HUES6 (cell line): ENCODE measurements at regions not wholly inside any gene's neighbourhood (a gene's known extent, or its start where the extent isn't known, plus 50 kb on each side); places are given as distances from the start of the nearest gene placed in this dataset.
"Not testable (repeated sequence)": the region's sequence is repeated elsewhere in the genome, so short reads cannot be mapped to it uniquely, and the experiment has no call there.

Experiments
- H3K27ac ChIP-seq: 2 replicates; pipeline ENCODE4 v1.7.0; 2013; ENCODE audit warnings: low read depth, mild to moderate bottlenecking, low read length, inconsistent platforms
- H3K27me3 ChIP-seq: 2 replicates; pipeline ENCODE4 v1.6.1; 2013; ENCODE audit warnings: low read length; ENCODE audit not compliant: control insufficient read depth, insufficient read depth
- H3K36me3 ChIP-seq: 2 replicates; pipeline ENCODE4 v1.6.1; 2013; ENCODE audit warnings: low read length; ENCODE audit not compliant: control insufficient read depth, insufficient read depth
- H3K4me1 ChIP-seq: 2 replicates; pipeline ENCODE4 v1.6.1; 2013; ENCODE audit warnings: low read length; ENCODE audit not compliant: control insufficient read depth, insufficient read depth
- H3K4me3 ChIP-seq: 2 replicates; pipeline ENCODE4 v1.5.1; 2013; ENCODE audit warnings: low read depth, low read length
- H3K9ac ChIP-seq: one replicate; pipeline ENCODE4 v1.6.1; 2013; ENCODE audit warnings: mild to moderate bottlenecking, low read length
- H3K9me3 ChIP-seq: 2 replicates; pipeline ENCODE4 v1.6.1; 2013; ENCODE audit warnings: low read depth, low read length; ENCODE audit not compliant: control insufficient read depth, insufficient read depth

DNA sequence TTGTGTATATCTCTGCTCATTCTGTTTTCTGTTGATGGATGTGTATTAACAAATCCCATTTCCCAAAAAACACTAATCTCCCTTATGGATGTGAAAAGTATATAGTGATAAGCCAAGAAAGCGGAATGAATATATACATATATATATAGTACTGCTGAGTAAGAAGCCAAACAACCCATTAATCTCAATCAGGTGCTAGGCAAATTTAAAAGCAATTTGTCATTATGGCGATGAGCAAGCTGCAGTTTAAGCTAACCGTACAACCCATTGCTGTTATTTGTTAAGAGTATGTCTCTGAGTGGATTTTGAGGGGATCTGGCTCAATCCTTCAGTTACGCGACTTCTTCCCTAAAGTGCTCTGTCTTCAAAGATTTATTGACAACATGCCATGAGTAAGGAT is 640.4 kb upstream of the ARRDC3 start:
- H3K9me3 ChIP-seq, result no peaks in the 10 kb centered on the region
- H3K4me3 ChIP-seq, result no peak overlapping the region
- H3K27me3 ChIP-seq, result no peaks in the 10 kb centered on the region
- no peak overlapping the region for H3K27ac ChIP-seq
- no peak overlapping the region for H3K9ac ChIP-seq
- no peaks in the 10 kb centered on the region for H3K4me1 ChIP-seq
- no peaks in the 10 kb centered on the region for H3K36me3 ChIP-seq

DNA sequence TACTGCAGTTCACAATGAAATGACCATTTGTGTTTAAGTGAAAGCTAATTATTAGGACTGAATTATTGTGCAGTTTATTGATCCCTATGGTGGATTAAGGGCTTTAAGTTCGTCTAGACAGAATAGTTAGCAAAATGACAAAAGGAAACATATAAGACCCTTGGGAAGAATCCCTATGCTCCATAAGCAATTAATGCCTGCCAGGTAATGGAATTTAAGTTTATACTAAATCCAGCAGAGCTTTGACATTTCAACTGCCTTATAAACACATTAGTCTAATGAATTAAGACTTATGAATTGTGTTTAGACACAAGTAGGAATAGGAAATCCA is 640.0 kb upstream of the ARRDC3 start:
- Histone ChIP-seq H3K4me1 (no peaks in the 10 kb centered on the region), H3K27me3 (no peaks in the 10 kb centered on the region), H3K36me3 (no peaks in the 10 kb centered on the region), H3K4me3 (no peak overlapping the region), H3K27ac (no peak overlapping the region), H3K9me3 (no peaks in the 10 kb centered on the region), H3K9ac (no peak overlapping the region)

DNA sequence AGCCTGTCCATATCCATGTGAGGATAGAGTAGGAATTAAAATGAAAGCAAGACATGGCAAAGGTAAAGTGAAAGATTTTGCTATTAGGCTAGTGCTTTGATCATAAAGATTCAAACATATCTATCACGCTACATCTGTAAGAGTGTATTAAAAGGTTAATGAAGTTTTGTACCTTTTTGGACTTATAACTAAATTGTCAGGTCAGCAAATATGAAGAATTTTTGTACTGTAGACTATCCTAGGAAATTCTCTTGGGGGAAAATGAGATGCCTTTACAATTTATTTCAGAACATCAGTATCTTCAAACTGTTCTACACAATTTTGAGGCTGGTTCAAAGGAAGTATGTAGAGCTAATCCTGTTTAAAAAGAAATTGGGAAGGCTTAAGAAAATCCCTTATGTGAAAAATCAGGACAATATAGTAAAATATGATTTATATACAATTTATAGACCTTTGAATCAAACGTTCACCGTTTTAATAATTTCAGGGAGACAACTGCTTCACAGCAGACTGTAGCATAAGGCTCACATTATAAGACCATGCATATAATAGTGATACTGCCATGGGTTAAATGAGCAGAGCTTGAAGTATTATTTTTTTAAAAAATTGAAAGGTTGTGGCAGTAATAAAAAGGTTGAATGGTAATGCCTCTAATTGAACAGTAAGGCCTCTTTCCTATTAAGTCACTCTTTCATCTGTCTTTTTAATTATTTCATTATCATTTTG is 639.5 kb upstream of the ARRDC3 start:
- no peaks in the 10 kb centered on the region for H3K9me3 ChIP-seq
- no peak overlapping the region for H3K4me3 ChIP-seq
- no peak overlapping the region for H3K27ac ChIP-seq
- no peaks in the 10 kb centered on the region for H3K4me1 ChIP-seq
- no peaks in the 10 kb centered on the region for H3K27me3 ChIP-seq
- no peak overlapping the region for H3K9ac ChIP-seq
- no peaks in the 10 kb centered on the region for H3K36me3 ChIP-seq

- no peaks in the 10 kb centered on the region for H3K4me1 ChIP-seq
- no peaks in the 10 kb centered on the region for H3K36me3 ChIP-seq
- no peaks in the 10 kb centered on the region for H3K27me3 ChIP-seq
- H3K9me3 ChIP-seq, result no peaks in the 10 kb centered on the region
- no peak overlapping the region for H3K27ac ChIP-seq
- no peak overlapping the region for H3K9ac ChIP-seq
- H3K4me3 ChIP-seq, result no peak overlapping the region
These were observed 636.4 kb upstream of the ARRDC3 start for GRCh38 chr5:92019376-92019990.

DNA sequence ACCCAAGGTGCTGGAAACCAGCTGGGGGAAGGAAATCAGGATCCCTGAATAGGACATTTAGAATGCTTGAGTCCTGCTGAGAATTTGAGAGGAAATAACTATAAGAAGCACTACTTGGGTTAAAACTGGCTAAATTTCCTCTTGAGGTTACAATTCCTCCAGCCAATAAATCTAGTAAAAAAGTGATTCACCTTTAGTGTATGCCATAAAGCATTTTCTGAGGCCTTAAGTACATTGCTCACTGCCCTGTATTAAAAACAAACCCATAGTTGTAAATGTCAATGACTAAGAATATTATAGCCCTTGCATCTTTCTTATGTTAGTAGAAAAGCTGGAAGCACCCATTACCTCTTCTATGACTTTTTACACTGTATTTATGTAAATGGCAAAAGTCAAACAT is 634.7 kb upstream of the ARRDC3 start:
- no peaks in the 10 kb centered on the region for H3K4me1 ChIP-seq
- H3K9me3 ChIP-seq, result no peaks in the 10 kb centered on the region
- H3K4me3 ChIP-seq, result no peak overlapping the region
- no peaks in the 10 kb centered on the region for H3K36me3 ChIP-seq
- no peaks in the 10 kb centered on the region for H3K27me3 ChIP-seq
- H3K9ac ChIP-seq, result no peak overlapping the region
- no peak overlapping the region for H3K27ac ChIP-seq

DNA sequence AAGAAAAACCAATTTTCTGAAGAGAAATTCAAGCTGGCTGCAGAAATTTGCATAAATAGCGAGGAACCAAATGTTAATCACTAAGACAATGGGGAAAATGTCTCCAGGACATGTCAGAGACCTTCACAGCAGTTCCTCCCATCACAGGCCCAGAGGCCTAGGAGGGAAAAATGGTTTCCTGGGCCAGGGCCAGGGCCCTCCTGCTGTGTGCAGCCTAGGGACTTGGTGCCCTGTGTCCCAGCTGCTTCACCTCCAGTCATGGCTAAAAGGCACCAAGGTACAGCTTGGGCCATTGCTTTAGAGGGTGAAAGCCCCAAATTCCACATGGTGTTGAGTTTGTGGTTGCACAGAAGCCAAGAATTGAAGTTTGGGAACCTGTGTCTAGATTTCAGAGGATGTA is 628.7 kb upstream of the ARRDC3 start:
- not testable (repeated sequence) for H3K27me3 ChIP-seq, H3K4me3 ChIP-seq, H3K9ac ChIP-seq, H3K4me1 ChIP-seq, H3K27ac ChIP-seq, H3K36me3 ChIP-seq
- peaks cover 18% of the 10 kb centered on the region for H3K9me3 ChIP-seq

DNA sequence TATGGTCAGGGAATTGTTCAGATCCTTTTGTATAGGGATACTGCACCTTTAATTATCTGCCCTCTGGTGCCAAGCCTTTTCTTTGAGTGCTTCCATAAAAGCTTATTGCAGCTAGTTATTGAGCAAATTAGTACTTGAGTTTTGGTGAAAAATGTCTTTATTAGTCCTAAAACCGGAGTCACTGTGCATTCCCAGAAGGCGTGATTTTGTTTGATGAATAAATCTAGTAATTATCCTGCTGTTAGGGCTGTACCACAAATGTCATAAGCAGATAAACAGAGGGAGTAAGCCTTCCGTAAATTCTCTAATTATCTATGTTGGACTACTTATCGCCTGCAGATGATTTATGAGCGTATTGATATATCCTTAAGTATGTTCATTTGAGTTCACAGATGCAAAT is 620.7 kb upstream of the ARRDC3 start:
- H3K27ac ChIP-seq, result no peak overlapping the region
- H3K9ac ChIP-seq, result no peak overlapping the region
- H3K4me3 ChIP-seq, result no peak overlapping the region
- H3K9me3 ChIP-seq, result no peaks in the 10 kb centered on the region
- no peaks in the 10 kb centered on the region for H3K27me3 ChIP-seq
- peaks cover 5% of the 10 kb centered on the region; the same call in 1 of the 2 replicates for H3K4me1 ChIP-seq
- H3K36me3 ChIP-seq, result no peaks in the 10 kb centered on the region

DNA sequence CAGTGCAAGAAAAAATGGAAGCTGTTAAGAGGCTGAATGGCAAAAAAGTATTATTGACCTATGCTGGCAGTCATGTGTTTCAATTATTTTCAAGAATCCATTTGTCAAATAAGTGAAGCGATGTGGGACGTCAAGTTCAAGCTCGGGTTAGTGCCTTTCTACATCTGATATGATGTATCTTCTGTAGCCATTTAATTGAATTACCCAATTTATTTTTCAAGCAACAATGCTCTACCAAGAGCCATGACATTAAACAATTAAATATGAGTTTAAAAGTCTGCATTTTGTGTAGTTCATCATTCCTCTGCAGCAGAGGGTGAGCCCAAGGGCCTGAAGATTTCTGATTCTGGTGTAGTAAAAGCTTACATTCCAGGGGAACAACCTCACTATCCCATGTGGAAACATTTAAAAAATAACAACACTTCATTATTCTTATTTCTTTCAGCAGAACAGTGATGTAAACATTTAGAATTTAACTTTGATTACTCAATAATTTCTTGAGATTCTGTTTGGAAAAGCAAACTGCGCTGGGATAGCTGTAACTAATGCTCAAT is 619.7 kb upstream of the ARRDC3 start:
- H3K27me3 ChIP-seq, result no peaks in the 10 kb centered on the region
- no peaks in the 10 kb centered on the region for H3K9me3 ChIP-seq
- no peak overlapping the region for H3K9ac ChIP-seq
- H3K27ac ChIP-seq, result no peak overlapping the region
- H3K4me1 ChIP-seq, result peaks cover 5% of the 10 kb centered on the region; the same call in 1 of the 2 replicates
- no peaks in the 10 kb centered on the region for H3K36me3 ChIP-seq
- no peak overlapping the region for H3K4me3 ChIP-seq

- Histone ChIP-seq H3K9ac (no peak overlapping the region), H3K27me3 (no peaks in the 10 kb centered on the region), H3K27ac (no peak overlapping the region), H3K4me3 (no peak overlapping the region), H3K36me3 (no peaks in the 10 kb centered on the region), H3K4me1 (no peaks in the 10 kb centered on the region), H3K9me3 (no peaks in the 10 kb centered on the region)
These were observed 615.7 kb upstream of the ARRDC3 start for GRCh38 chr5:91998774-91999173.

DNA sequence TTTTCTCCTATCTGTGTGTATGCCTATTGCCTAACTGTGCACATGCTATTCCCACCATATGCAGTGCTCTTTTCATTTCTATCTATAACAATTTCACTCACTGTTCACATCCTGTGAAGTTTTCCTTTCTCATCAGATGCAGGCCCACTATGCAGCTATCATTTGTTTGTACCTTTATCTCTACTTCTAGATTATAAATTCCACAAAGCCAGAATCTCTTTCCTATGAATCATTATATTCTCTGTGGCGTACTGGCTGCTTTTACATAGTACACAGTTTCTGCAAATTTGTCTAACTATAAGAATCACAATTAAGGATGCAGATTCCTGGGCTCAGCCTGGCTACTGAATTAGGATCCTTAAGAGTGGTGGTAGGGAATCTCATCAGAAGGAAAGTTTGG is 600.8 kb upstream of the ARRDC3 start:
- no peaks in the 10 kb centered on the region for H3K27me3 ChIP-seq
- H3K27ac ChIP-seq, result no peak overlapping the region
- peaks cover 18% of the 10 kb centered on the region; the same call in 1 of the 2 replicates for H3K4me1 ChIP-seq
- no peaks in the 10 kb centered on the region for H3K9me3 ChIP-seq
- no peak overlapping the region for H3K4me3 ChIP-seq
- H3K36me3 ChIP-seq, result no peaks in the 10 kb centered on the region
- H3K9ac ChIP-seq, result no peak overlapping the region

- Histone ChIP-seq H3K4me1 (peaks cover 16% of the 10 kb centered on the region; the same call in 1 of the 2 replicates), H3K9ac (no peak overlapping the region), H3K27ac (peak overlapping the region; percentile 47), H3K9me3 (no peaks in the 10 kb centered on the region), H3K4me3 (no peak overlapping the region), H3K36me3 (no peaks in the 10 kb centered on the region), H3K27me3 (no peaks in the 10 kb centered on the region)
These were observed 595.2 kb upstream of the ARRDC3 start for GRCh38 chr5:91978221-91978882.
